ENCODE measurements at regions not wholly inside any gene's neighbourhood (a gene's known extent, or its start where the extent isn't known, plus 50 kb on each side); places are given as distances from the start of the nearest gene placed in this dataset.
"Not testable (repeated sequence)": the region's sequence is repeated elsewhere in the genome, so short reads cannot be mapped to it uniquely, and the experiment has no call there.

GRCh38 chr4:190118519-190118918 lies 54.2 kb downstream of the DBET start:
- ATAC-seq (ENCODE audit: poor library complexity); intact Hi-C loops (cut with DNase I); DNase-seq: not testable (repeated sequence)

- intact Hi-C loops (cut with DNase I); DNase-seq: not testable (repeated sequence)
- ATAC-seq (ENCODE audit: poor library complexity): peak; percentile 43
Measured at GRCh38 chr4:190119474-190119873, 54.1 kb upstream of the DUX4 start.

GRCh38 chr4:190120111-190120514 lies 53.5 kb upstream of the DUX4 start:
- ATAC-seq (ENCODE audit: poor library complexity); intact Hi-C loops (cut with DNase I); DNase-seq: not testable (repeated sequence)

- intact Hi-C loops (cut with DNase I); DNase-seq: not testable (repeated sequence)
- peak; percentile 18 for ATAC-seq (ENCODE audit: poor library complexity)
Measured at GRCh38 chr4:190120537-190121001, 53.0 kb upstream of the DUX4 start.

- ATAC-seq (ENCODE audit: poor library complexity); DNase-seq; intact Hi-C loops (cut with DNase I): not testable (repeated sequence)
Measured at GRCh38 chr4:190121076-190121671, 52.4 kb upstream of the DUX4 start.

GRCh38 chr4:190121759-190122158 lies 51.8 kb upstream of the DUX4 start:
- intact Hi-C loops (cut with DNase I): no loop called here
- DNase-seq (no peak), ATAC-seq (ENCODE audit: poor library complexity) (peak; percentile 45)

- intact Hi-C loops (cut with DNase I); DNase-seq: not testable (repeated sequence)
- peak; percentile 51 for ATAC-seq (ENCODE audit: poor library complexity)
Measured at GRCh38 chr4:190122161-190123142, 51.1 kb upstream of the DUX4 start.

All from Right ventricle myocardium superior (tissue), 1 donor.